SU-DHL-6 (cell line): ENCODE measurements at regions not wholly inside any gene's neighbourhood (a gene's known extent, or its start where the extent isn't known, plus 50 kb on each side); places are given as distances from the start of the nearest gene placed in this dataset.

Experiments
- EZH2phosphoT487 ChIP-seq: fragments of 200-600 bp; sonication (generic), shearing (Covaris generic); conservative IDR thresholded peaks from 2 replicates; pipeline ENCODE4 v1.6.1; 2018; ENCODE audit warnings: mild to moderate bottlenecking, antibody characterized with exemption, low read length, moderate library complexity, mixed read lengths
- TF ChIP-seq, protein P1 (sequence below): fragments of 200-600 bp; sonication (generic); IDR thresholded peaks from one replicate; pipeline ENCODE4 v1.5.1; 2017; ENCODE audit warnings: antibody characterized with exemption, mild to moderate bottlenecking, low read length, moderate library complexity; ENCODE audit not compliant: insufficient read depth, poor library complexity, severe bottlenecking

DNA sequence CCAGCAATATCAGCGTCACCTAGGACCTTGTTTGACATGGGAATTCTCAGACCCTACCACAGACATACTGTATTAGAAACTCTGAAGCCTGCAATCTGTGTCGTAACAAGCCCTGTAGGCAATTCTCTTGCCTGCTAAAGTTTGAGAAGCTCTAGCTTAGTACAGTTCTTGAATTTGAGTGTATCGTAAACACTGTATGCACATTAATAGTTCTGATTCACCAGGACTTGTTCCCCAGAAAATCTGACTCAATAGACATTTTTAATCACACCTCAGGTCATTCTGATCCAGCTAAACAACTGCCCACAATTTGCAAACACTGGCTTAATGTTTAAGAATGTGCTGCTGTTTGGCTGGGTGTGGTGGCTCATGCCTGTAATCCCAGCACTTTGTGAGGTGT is 414.3 kb downstream of the TFAP2A start:
- TF ChIP-seq, protein P1, sequence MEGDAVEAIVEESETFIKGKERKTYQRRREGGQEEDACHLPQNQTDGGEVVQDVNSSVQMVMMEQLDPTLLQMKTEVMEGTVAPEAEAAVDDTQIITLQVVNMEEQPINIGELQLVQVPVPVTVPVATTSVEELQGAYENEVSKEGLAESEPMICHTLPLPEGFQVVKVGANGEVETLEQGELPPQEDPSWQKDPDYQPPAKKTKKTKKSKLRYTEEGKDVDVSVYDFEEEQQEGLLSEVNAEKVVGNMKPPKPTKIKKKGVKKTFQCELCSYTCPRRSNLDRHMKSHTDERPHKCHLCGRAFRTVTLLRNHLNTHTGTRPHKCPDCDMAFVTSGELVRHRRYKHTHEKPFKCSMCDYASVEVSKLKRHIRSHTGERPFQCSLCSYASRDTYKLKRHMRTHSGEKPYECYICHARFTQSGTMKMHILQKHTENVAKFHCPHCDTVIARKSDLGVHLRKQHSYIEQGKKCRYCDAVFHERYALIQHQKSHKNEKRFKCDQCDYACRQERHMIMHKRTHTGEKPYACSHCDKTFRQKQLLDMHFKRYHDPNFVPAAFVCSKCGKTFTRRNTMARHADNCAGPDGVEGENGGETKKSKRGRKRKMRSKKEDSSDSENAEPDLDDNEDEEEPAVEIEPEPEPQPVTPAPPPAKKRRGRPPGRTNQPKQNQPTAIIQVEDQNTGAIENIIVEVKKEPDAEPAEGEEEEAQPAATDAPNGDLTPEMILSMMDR, result no peak
- TF ChIP-seq EZH2phosphoT487, result no peak
